ENCODE measurements at regions not wholly inside any gene's neighbourhood (a gene's known extent, or its start where the extent isn't known, plus 50 kb on each side); places are given as distances from the start of the nearest gene placed in this dataset.

GRCh38 chr21:18588001-18588662 lies 184.5 kb upstream of the TMPRSS15 start:
- Histone ChIP-seq H3K27me3 (no peaks in the 10 kb centered on the region), H3K4me3 (no peak overlapping the region), H3K4me1 (no peaks in the 10 kb centered on the region), H3K27ac (no peak overlapping the region), H3K9me3 (peaks cover 0 to 4% (median 0%) of the 10 kb centered on the region in 12 donors), H3K36me3 (no peaks in the 10 kb centered on the region)
- intact Hi-C loops (cut with DNase I), result no loop called here
- TF ChIP-seq POLR2A (IDR thresholded peaks at IDR 0.05) (no peak), CTCF (IDR thresholded peaks at IDR 0.05) (no peak)
- DNase-seq (no peak), ATAC-seq (no peak)
- 49 to 66% (median 57%) methylated on average over 4 of the region's 4 CpGs for WGBS, 4 donors

- no peak for DNase-seq
- 87 to 96% (median 92%) methylated on average over 1 of the region's 1 CpG for WGBS, 4 donors
- intact Hi-C loops (cut with DNase I), result no loop called here
- no peaks in the 10 kb centered on the region for H3K27me3 ChIP-seq
- no peak overlapping the region for H3K4me3 ChIP-seq
- no peaks in the 10 kb centered on the region for H3K9me3 ChIP-seq
- H3K36me3 ChIP-seq, result no peaks in the 10 kb centered on the region
- ATAC-seq, result no peak
- H3K27ac ChIP-seq, result no peak overlapping the region
- TF ChIP-seq CTCF (IDR thresholded peaks at IDR 0.05) (no peak), POLR2A (IDR thresholded peaks at IDR 0.05) (no peak)
- no peaks in the 10 kb centered on the region for H3K4me1 ChIP-seq
Observed at GRCh38 chr21:18601146-18601545, 197.6 kb upstream of the TMPRSS15 start.

GRCh38 chr21:18602711-18603110 lies 199.1 kb upstream of the TMPRSS15 start:
- Histone ChIP-seq H3K4me3 (no peak overlapping the region), H3K36me3 (no peaks in the 10 kb centered on the region), H3K4me1 (no peaks in the 10 kb centered on the region), H3K9me3 (no peaks in the 10 kb centered on the region), H3K27ac (no peak overlapping the region), H3K27me3 (no peaks in the 10 kb centered on the region)
- TF ChIP-seq POLR2A (IDR thresholded peaks at IDR 0.05), result no peak
- TF ChIP-seq CTCF (IDR thresholded peaks at IDR 0.05), result no peak
- 65 to 78% (median 69%) methylated on average over 3 of the region's 3 CpGs for whole genome bisulfite sequencing, 4 donors
- DNase-seq (no peak), ATAC-seq (no peak)
- intact Hi-C loops (cut with DNase I), result no loop called here

GRCh38 chr21:18603261-18603660 lies 199.7 kb upstream of the TMPRSS15 start:
- ATAC-seq (no peak), DNase-seq (no peak)
- H3K27ac ChIP-seq, result no peak overlapping the region
- H3K36me3 ChIP-seq, result no peaks in the 10 kb centered on the region
- H3K9me3 ChIP-seq, result no peaks in the 10 kb centered on the region
- intact Hi-C loops (cut with DNase I), result no loop called here
- WGBS, 4 donors, result 45 to 59% (median 58%) methylated on average over 2 of the region's 2 CpGs
- no peaks in the 10 kb centered on the region for H3K4me1 ChIP-seq
- no peaks in the 10 kb centered on the region for H3K27me3 ChIP-seq
- H3K4me3 ChIP-seq, result no peak overlapping the region
- TF ChIP-seq CTCF (IDR thresholded peaks at IDR 0.05) (no peak), POLR2A (IDR thresholded peaks at IDR 0.05) (no peak)

All from heart left ventricle (tissue), 16 donors.